ENCODE measurements at regions not wholly inside any gene's neighbourhood (a gene's known extent, or its start where the extent isn't known, plus 50 kb on each side); places are given as distances from the start of the nearest gene placed in this dataset.

- no peak for TF ChIP-seq SP1 (IDR thresholded peaks at IDR 0.05)
- TF ChIP-seq ELF4 (IDR thresholded peaks at IDR 0.05), result no peak
- no peak for TF ChIP-seq PKNOX1 (IDR thresholded peaks at IDR 0.05)
- no peak for TF ChIP-seq TARDBP (IDR thresholded peaks at IDR 0.05)
- TF ChIP-seq ZNF384 (IDR thresholded peaks at IDR 0.05), result no peak
- no peak for TF ChIP-seq CTBP1 (IDR thresholded peaks at IDR 0.05; ENCODE audit: borderline replicate concordance)
- no peak for TF ChIP-seq L3MBTL2 (conservative IDR thresholded peaks at IDR 0.05)
- no peak for TF ChIP-seq HDGF (IDR thresholded peaks at IDR 0.05; ENCODE audit: borderline replicate concordance)
- no peak for TF ChIP-seq FOXM1 (IDR thresholded peaks at IDR 0.05; ENCODE audit: borderline replicate concordance)
- TF ChIP-seq BHLHE40 (IDR thresholded peaks at IDR 0.05; ENCODE audit: borderline replicate concordance), result no peak
- no peak for TF ChIP-seq NFRKB (IDR thresholded peaks at IDR 0.05)
- TF ChIP-seq FOXK2 (IDR thresholded peaks at IDR 0.05), result no peak
- no peak for TF ChIP-seq ARNT (IDR thresholded peaks at IDR 0.05)
- TF ChIP-seq SUZ12 (IDR thresholded peaks at IDR 0.05), result no peak
- no peak for TF ChIP-seq LEF1 (IDR thresholded peaks at IDR 0.05; ENCODE audit: borderline replicate concordance)
- DNase-seq (ENCODE audit: extremely low spot score), result no peak
- ChIA-PET CTCF (no interaction called here), POLR2A (no interaction called here)
These were observed 885.3 kb downstream of the XPNPEP1 start for GRCh38 chr10:109037978-109038377.

DNA sequence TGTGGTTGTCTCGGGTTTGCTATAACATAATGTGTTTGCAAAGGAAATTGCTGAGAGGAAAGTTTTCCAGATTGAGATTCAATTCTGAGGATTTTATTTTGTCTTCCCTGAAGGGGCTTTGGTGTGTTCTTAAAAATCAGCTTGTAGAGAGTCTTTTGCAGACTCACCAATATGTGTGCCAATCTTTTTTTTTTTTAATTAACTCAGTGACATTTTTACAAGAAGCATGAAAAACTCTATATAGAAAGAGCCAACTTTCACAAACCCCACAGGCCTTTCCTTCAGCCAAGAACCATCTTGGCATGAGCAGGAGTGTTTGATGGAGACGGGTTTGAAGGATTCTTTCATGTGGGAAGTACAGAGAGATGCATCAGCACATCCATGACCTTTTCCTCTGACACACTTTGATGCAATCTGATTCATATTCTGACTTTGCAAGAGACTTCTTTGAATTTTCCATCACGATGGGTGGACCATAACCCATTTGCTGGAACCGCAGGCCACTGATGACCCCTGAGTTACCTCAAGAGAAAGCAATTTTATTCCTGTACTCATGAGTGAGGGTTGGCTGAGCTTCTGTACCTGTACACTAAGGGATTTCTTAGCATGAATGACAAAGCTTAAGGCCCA lies 892.6 kb downstream of the XPNPEP1 start:
- TF ChIP-seq HDGF (IDR thresholded peaks at IDR 0.05; ENCODE audit: borderline replicate concordance) (no peak), FOXM1 (IDR thresholded peaks at IDR 0.05; ENCODE audit: borderline replicate concordance) (no peak), L3MBTL2 (conservative IDR thresholded peaks at IDR 0.05) (no peak), ELF4 (IDR thresholded peaks at IDR 0.05) (no peak), FOXK2 (IDR thresholded peaks at IDR 0.05) (no peak), ARNT (IDR thresholded peaks at IDR 0.05) (no peak), FOXA1 (IDR thresholded peaks at IDR 0.05) (no peak), TARDBP (IDR thresholded peaks at IDR 0.05) (no peak), SP1 (IDR thresholded peaks at IDR 0.05) (no peak), CTBP1 (IDR thresholded peaks at IDR 0.05; ENCODE audit: borderline replicate concordance) (no peak), BHLHE40 (IDR thresholded peaks at IDR 0.05; ENCODE audit: borderline replicate concordance) (no peak)
- CTCF ChIA-PET, result no interaction called here

DNA sequence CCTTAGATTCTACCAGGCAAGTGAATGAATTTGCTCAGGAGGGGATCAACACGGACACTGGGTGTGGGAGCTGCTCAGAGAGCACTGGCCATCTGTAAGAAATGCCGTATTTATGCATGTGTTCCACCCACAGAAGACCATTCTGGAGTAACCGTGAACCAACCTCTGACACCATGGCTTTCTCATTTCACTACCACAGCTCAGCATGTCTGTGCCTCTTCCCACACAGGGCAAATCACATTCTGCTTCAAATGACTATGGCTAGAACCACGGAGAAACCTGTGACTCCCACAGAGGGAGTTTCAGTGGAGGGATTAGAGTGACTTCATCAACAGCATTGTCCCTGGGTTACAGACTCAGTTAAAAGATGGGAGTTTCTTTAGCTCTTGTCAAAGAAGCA lies 893.4 kb downstream of the XPNPEP1 start:
- DNase-seq (ENCODE audit: extremely low spot score), result no peak
- ChIA-PET POLR2A (no interaction called here), CTCF (no interaction called here)
- no peak for TF ChIP-seq FOXM1 (IDR thresholded peaks at IDR 0.05; ENCODE audit: borderline replicate concordance)
- TF ChIP-seq L3MBTL2 (conservative IDR thresholded peaks at IDR 0.05), result no peak
- TF ChIP-seq BHLHE40 (IDR thresholded peaks at IDR 0.05; ENCODE audit: borderline replicate concordance), result no peak
- TF ChIP-seq SUZ12 (IDR thresholded peaks at IDR 0.05), result no peak
- TF ChIP-seq TARDBP (IDR thresholded peaks at IDR 0.05), result no peak
- TF ChIP-seq CTBP1 (IDR thresholded peaks at IDR 0.05; ENCODE audit: borderline replicate concordance), result no peak
- TF ChIP-seq FOXA1 (IDR thresholded peaks at IDR 0.05), result no peak

More for the DNA sequence above, 892.6 kb downstream of the XPNPEP1 start:
- POLR2A ChIA-PET, result no interaction called here
- no peak for DNase-seq (ENCODE audit: extremely low spot score)

GRCh38 chr10:109027534-109028185 lies 895.7 kb downstream of the XPNPEP1 start:
- ChIA-PET POLR2A (no interaction called here), CTCF (no interaction called here)
- no peak for DNase-seq (ENCODE audit: extremely low spot score)
- TF ChIP-seq FOXM1 (IDR thresholded peaks at IDR 0.05; ENCODE audit: borderline replicate concordance), result no peak
- TF ChIP-seq L3MBTL2 (conservative IDR thresholded peaks at IDR 0.05), result no peak
- TF ChIP-seq ZNF384 (IDR thresholded peaks at IDR 0.05), result no peak
- no peak for TF ChIP-seq BHLHE40 (IDR thresholded peaks at IDR 0.05; ENCODE audit: borderline replicate concordance)
- no peak for TF ChIP-seq TARDBP (IDR thresholded peaks at IDR 0.05)
- no peak for TF ChIP-seq FOXK2 (IDR thresholded peaks at IDR 0.05)
- TF ChIP-seq NFRKB (IDR thresholded peaks at IDR 0.05), result no peak
- TF ChIP-seq HDGF (IDR thresholded peaks at IDR 0.05; ENCODE audit: borderline replicate concordance), result no peak
- no peak for TF ChIP-seq ARNT (IDR thresholded peaks at IDR 0.05)
- no peak for TF ChIP-seq LEF1 (IDR thresholded peaks at IDR 0.05; ENCODE audit: borderline replicate concordance)
- TF ChIP-seq PKNOX1 (IDR thresholded peaks at IDR 0.05), result no peak

DNA sequence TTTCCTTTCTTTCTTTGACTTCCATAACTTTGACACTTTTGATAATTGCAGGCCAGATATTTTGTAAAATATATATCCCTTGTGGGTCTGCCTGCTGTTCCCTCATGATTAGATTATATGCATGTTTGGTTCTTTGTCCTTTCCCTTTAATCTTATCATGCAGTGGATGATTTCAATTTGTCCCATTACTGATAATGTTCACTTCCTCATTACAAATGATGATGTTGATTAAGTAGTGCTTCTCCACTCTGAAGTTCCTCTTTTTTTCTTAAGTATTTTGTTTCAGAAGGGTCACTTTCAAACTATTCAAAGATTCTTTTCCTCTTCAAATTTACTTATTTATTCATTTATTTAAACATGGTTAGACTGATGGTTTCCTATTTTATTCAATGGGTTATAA lies 898.1 kb downstream of the XPNPEP1 start:
- CTCF ChIA-PET, result no interaction called here
- POLR2A ChIA-PET, result no interaction called here
- TF ChIP-seq HDGF (IDR thresholded peaks at IDR 0.05; ENCODE audit: borderline replicate concordance) (no peak), FOXA1 (IDR thresholded peaks at IDR 0.05) (no peak), SP1 (IDR thresholded peaks at IDR 0.05) (no peak), ELF4 (IDR thresholded peaks at IDR 0.05) (no peak), SUZ12 (IDR thresholded peaks at IDR 0.05) (no peak), NFRKB (IDR thresholded peaks at IDR 0.05) (no peak), PKNOX1 (IDR thresholded peaks at IDR 0.05) (no peak), ARNT (IDR thresholded peaks at IDR 0.05) (no peak), BHLHE40 (IDR thresholded peaks at IDR 0.05; ENCODE audit: borderline replicate concordance) (no peak), LEF1 (IDR thresholded peaks at IDR 0.05; ENCODE audit: borderline replicate concordance) (no peak), ZNF384 (IDR thresholded peaks at IDR 0.05) (no peak), FOXK2 (IDR thresholded peaks at IDR 0.05) (no peak), TARDBP (IDR thresholded peaks at IDR 0.05) (no peak)
- no peak for DNase-seq (ENCODE audit: extremely low spot score)

Measured in HEK293T (cell line).